RPMI7951 (cell line): ENCODE measurements at regions not wholly inside any gene's neighbourhood (a gene's known extent, or its start where the extent isn't known, plus 50 kb on each side); places are given as distances from the start of the nearest gene placed in this dataset.

ENCODE experiments used
- DNase-seq: peaks from one replicate; pipeline ENCODE4 v3.0.0-alpha.2; 2012; ENCODE audit warnings: low read depth

DNA sequence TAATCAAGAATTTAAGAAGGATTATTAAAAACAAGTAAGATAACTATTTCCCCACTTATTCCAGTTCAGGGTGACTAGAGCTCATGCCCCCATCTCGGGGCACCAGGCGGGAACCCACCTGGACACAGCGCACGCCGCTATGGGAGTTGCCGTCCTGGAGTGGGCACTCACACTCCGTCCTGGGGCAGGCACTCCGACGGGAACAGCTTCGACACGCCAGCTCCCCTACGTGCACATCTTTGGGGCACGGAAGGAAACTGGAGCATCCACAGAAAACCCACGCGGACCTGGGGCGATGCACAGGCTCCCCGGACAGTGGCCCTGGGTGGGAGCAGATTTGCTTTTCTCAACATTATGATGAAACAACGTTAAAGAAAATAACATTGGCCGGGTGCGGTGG, 52.0 kb upstream of the GATA5 start:
- no peak for DNase-seq

DNA sequence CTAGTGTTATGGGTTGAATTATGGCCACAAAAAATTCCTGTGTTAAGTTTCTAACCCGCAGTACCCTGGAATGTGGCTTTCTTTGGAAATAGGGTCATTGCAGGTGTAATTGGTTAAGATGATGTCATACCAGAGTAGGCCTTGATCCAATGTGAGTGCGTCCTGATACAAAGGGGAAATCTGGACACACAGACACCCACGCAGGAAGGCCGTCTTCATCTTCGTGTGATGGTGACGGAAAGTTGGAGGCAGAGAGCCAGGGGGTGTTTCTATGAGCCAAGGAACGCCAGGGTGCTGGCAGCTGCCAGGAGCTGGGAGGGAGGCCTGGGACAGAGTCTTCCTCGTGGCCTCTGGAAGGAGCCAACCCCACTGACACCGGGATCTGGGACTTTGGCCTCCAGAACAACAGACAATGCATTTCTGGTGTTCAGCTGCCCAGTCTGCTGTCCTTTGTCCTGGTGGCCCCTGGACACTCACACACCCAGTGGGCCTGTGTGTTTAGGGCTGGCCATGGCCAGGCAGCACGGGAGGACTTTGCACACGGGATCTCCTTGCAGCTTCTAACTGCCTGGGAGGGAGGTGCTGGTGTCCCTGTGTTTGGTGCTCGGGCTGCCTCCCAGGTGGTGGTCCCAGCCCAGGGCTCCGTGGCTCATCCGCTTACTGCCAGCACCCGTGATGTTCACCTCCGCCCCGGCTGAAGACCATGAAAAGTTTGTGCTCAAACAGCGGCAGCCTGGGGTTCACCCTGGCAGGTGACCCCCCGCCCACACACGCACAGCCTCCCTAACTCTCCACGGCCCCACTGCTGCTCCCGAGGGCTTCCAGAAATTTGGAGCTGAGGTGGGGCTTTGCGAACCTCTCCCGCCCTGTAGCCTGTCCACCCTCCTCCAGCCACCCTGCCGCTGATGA, 53.4 kb upstream of the GATA5 start:
- no peak for DNase-seq

DNA sequence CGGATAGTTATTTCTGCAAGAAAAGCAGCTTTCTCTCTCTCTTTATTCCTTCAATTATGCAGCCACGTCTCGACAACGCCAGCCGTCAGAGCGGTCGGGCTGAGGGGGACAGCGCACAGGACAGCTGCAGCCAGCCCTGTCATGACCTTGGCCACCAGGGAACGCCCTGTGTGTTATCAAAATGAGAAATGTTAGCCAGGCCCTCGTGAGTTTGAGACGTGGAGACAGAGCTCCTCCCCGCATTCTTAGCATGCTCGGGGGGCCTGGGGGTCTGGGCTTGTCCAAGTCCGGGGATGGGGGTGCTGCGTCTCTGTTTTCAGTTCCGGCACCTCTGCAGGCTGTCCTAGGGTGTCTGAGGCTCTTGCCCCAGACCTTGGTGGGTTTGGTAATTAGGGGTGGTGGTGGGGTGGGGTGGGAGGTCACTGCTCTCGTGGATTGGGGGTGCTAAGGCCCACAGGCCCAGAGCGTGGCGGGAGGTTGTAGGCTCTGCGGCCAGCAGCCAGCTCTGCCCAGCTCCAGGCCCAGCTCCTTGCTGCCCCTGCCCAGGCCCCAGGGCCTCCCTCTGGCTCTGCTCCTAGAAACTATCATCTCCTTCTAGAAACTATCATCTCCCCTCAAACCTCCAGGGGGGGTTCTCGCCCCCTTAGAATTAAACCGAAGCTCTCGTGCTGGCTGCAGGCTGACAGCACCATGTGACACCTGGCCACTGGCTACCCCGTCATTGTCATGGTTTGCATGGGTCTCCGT, 54.3 kb upstream of the GATA5 start:
- no peak for DNase-seq

DNA sequence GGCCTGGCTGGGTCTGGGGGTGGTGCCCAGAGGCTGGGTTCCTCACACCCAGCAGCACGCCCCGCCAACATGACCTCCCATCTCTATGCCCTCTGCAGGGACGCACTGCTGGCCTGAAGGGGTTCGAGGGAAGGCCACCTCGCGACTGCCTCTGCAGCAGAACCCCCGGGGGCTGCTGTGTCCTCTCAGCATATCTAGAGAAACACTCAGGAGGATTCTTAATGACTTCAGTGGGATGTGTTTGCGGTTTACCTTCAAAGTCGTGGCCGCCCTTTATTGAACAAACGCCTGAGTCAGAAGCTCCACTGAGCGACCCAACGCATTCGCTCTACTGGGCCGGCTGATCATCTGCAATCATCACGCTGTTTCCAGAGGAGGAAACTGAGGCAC, 54.8 kb upstream of the GATA5 start:
- peak; percentile 41 for DNase-seq

DNA sequence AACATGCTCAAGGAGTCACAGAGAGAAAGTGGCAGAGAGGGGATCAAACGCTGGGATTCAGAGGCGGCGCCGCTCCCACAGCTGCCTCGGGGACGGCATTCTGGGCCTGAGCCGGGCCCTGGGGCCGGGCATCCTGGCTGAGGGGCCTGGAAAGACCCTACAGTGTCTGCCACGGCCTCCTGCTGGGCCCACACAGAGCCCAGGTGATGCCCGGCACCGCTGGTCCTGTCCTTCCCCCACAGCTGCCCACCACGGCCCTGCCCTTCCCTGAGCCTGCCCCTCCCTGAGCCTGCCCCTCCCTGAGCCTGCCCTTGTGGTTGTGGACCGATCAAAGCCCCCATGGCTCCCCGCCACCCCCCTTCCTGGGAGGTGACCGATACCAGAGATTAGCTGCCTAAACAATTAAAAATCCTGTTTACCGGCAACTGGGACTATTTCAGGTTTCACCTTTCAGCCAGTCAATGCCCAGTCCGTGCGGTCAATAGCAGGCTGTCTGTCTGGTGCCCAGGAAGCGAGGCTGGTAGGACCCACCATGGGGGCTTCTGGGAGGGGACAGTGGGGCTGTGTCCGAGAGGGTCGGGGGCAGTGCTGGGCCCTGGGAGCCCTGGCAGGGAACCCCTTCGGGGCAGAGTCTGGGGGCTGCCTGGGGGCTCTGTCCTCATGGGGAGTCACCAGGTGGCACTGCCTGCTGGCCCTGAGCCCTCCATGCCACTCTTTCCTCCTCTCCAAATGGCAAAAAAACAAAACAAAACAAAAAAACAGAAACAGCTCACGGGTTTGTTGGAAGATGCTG, 55.4 kb upstream of the GATA5 start:
- DNase-seq: no peak

DNA sequence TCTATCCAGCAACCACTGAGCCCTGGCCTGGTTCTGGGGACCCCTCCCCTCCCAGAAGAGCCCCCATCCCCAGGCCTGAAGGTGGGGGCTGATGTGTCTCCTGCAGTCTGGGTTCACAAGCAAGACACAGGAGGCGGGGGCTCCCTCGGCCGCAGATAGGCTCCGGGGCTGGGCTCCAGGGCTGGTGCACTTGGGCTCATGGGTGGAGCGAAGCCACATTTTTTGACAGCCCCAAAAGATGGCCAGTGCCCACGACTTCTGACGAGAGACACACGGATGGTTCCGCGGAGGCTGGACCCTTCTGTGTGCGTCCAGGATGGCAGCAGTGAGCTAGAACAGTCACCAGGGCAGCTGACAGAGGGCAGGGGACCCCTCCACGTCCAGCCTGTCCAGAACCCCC, 57.1 kb upstream of the GATA5 start:
- DNase-seq: no peak

- DNase-seq: no peak
These were observed 58.0 kb upstream of the GATA5 start for GRCh38 chr20:62533591-62534495.

DNA sequence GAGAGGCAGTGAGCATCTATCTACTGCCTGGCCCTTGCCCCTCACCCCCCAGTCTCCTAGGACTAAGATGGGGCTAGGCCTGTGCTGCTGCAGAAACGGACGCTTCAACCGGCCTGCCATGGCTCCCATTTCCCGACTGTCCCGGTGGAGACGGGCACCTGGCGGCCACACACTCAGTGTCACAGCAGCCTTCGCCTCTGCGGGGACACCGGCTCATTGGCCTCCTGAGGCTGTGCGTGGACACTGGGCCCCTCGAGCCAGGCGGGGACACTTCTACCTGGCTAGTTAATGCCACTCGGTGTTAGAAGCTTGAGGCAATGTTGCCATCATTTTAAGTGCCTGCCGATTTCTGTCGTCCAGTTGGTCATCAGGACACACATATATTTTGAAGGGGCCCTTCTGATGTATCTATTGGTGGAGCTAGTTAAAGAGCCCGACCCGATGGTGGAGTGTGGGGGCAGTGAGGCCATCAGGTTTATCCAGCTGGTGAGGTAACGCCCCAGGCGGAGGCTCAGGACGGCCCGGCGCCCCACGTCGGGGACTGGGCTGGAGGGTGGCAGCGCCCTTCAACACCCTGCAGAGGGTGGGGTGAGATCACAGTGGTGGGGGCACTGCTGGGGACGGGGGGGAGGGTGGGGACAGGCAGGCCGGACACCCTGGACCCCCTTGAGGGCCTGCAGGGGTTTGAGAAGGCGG, 58.9 kb upstream of the GATA5 start:
- no peak for DNase-seq

DNA sequence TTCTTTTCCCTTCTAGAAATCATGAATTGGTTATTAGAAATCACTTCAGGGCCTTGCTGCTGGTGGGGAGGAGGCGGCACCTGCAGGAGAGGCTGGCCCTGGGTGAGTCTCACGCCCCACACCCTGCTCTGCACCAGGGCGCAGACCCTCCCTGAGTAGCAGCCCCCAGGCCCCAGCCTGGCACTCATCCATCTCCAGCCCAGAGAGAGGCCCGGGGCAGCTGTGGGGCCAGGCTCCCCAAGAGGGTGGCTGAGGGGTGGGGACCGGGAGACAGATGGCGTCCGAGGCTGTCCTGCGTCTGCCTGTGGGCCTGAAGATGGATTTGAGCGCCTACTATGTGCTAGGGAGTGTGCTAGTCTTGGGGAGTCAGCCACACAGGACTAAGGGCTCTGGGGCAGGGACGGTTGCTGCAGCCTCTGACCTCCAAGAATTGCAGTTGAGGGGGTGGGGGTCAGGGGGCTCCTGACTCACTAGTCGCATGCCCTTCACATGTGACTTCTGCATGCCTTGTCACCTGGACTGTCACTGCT, 59.6 kb upstream of the GATA5 start:
- no peak for DNase-seq

DNA sequence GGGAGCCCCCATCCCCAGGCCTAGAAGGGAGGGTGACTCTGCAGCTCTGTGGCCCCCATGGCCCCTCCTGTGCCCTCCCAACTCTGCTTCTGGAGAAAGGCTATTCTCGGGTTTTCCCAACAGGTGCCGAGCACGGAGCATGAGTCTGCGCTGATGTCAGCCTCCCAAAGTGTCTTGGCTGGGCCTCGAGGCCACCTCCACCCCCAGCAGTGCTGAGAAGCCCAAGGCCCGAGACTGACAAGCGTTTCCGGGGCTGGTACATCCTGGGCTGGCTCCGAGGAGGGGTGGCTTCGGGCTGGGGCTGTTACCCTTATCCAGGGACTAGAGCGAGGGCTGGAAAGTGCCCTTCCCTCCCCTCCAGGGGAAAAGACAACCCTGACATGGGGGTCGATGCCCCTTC, 60.2 kb upstream of the GATA5 start:
- DNase-seq: no peak

DNA sequence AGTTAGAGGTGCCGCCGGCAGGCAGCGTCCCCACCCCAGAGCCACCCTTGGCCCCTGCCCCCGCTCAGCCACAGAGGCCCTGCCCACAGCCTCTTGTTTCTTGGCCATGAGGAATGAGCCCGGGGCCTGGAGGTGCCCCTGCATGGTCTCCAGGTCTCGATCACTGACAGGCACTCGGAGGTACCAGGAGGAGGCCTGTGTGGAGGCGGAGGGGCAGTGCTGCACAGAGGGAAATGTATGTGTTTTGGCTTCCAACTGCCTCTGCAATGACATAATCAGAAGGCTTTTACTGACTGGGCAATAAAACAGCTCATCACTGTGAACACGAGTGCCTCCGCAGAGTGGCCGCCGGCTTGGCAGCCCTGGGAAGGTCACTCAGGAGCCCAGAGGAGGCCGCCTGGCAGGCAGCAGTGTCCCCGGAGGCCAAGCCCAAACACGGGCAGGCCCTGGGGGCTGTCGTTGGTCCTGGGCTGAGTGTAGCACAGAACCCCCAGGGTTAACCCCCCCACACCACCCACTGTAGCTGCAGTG, 61.1 kb upstream of the GATA5 start:
- DNase-seq: no peak

- no peak for DNase-seq
These were observed 62.0 kb upstream of the GATA5 start for GRCh38 chr20:62537649-62538292.

DNA sequence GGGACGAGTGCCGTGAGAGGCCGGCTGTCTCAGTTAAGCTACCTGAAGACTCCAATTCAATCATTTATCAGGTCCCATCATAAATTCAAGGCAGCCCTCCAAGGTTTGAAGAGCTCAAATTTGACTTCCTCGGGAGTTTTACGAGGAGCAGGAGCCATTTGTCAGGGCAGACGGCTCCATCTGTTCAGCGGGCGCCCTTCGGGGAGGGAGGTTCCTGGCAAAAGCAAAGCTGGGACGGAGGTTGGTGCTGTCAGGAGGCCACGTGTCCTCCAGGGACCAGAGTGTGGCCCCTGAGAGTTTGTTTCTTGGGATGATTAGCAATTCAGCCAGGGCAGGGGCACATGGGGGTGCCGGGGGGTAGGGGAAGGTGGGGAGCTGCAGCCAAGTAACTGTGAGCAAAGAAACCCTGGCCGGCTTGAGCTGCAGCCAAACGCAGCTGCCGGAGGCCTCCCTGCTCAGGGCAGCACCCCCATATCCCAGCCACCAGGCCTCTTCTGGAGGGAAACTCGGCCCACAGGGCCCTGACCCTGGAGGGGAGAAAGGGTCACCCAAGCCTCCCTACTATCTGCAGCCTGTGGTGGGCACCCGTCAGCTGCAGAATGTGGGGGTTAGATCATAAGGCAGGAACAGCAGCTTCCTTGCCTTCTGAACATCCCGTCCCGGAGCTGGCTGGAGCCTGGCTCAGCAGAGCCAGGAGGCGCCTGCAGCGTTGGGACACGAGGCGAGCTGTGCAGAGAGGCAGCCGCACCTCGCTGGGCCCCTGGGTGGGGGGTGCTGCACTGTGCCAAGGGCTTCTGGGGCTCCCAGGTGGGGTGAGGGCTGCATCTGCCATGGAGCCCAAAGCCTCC, 63.6 kb upstream of the GATA5 start:
- no peak for DNase-seq

- no peak for DNase-seq
These were observed 64.7 kb upstream of the GATA5 start for GRCh38 chr20:62540504-62540903.

DNA sequence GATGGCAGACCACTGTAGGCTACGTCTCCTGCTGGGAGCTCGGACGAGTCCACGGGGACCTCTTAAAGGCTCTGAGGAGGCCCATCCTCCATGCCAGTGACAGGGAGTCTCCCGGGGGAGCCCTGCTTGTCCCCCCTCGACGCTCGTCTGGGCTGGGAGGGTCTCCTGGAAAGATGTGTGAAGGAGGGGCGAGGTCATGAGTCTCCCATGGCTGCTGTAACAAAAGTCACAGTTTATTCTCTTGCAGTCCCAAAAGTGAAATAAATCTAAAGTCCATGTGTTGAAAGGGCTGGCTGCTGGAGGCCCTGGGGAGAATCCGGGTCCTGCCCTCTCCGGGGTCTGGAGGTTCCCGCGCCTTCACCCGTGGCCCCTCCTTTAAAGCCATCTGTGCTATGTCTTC, 67.1 kb upstream of the GATA5 start:
- DNase-seq: no peak

GRCh38 chr20:62543470-62544302, 67.9 kb upstream of the GATA5 start:
- DNase-seq: no peak

DNA sequence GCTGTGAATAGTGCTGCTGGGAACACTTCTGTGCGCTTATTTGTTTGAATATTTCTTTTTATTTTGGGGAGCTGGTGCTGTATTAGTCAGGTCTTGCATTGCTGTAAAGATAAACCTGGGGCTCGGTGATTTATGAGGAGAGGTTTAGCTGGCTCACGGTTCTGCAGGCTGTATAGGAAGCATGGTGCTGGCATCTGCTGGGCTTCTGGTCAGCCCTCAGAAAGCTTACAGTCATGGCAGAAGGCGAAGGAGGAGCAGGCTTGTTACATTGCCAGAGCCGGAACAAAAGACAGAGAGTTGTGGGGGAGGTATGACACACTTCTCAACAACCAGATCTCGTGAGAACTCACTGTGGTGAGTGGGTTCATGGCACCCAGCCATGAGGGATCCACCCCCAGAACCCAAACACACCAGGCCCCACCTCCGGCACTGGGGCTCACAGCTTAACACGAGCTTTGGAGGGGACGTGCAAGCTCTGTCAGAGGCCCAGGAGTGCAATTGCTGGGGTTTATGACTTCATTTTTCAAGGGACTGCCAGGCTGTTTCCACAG, 68.8 kb upstream of the GATA5 start:
- DNase-seq: no peak

DNA sequence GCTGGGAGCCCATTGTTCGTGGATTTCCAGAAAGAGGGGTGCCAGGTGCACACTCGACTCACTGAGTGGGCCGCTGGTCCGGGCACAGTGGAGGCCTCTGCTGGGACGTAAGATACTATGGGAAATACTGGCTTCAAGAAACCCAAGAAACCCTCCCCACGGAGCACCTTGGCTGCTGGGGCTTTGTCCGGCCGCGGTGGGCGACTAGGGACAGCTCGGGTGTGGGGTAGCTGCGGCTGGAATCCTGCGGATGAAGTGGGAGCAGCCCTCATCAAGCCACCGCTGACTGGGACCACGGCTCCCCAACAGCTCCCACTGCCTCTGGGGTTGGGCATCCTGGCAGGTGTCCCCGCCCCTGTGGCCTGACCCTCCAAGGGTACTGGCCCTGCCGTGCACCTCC, 69.5 kb upstream of the GATA5 start:
- DNase-seq: no peak
